ENCODE measurements at regions not wholly inside any gene's neighbourhood (a gene's known extent, or its start where the extent isn't known, plus 50 kb on each side); places are given as distances from the start of the nearest gene placed in this dataset.

GRCh38 chr2:57180042-57180567 is 866.5 kb upstream of the VRK2 start:
- DNase-seq (ENCODE audit: low read depth in 1 of 2, low spot score in 2 of 2) = no peak
- no peak overlapping the region for H2BK15ac ChIP-seq (ENCODE audit: low read length)
- H3K4me2 ChIP-seq (ENCODE audit: insufficient read depth in 1 of 2, low read depth in 2 of 2, low read length in 2 of 2) = no peak overlapping the region
- H4K5ac ChIP-seq (ENCODE audit: insufficient read length, low read depth, low read length) = no peak overlapping the region
- H4K91ac ChIP-seq (replicated peaks; ENCODE audit: insufficient read length, low read length) = no peak overlapping the region
- no peak overlapping the region for H3K4ac ChIP-seq (replicated peaks; ENCODE audit: insufficient read length, low read depth, low read length)
- no peaks in the 10 kb centered on the region for H3K27me3 ChIP-seq (replicated peaks in 1 of 4; ENCODE audit: control insufficient read depth in 3 of 4, extremely low read depth in 1 of 4, insufficient read depth in 3 of 4, low read length in 3 of 4)
- no peak overlapping the region for H3K56ac ChIP-seq (replicated peaks; ENCODE audit: insufficient read length, low read depth, low read length)
- H4K8ac ChIP-seq (ENCODE audit: extremely low read depth, insufficient read depth, low read length) = no peak overlapping the region
- H3K23ac ChIP-seq (ENCODE audit: insufficient read length) = no peak overlapping the region
- no peaks in the 10 kb centered on the region for H3K9me3 ChIP-seq (ENCODE audit: insufficient read depth in 2 of 2, low read depth in 1 of 2, low read length in 1 of 2)
- H2BK20ac ChIP-seq (ENCODE audit: low read length) = no peak overlapping the region
- FAIRE-seq = no peak
- no peak overlapping the region for H2AFZ ChIP-seq (ENCODE audit: low read length)
- H2BK120ac ChIP-seq (replicated peaks; ENCODE audit: low read depth, low read length) = no peak overlapping the region
- H3K4me3 ChIP-seq (ENCODE audit: extremely low read depth in 1 of 4, insufficient read depth in 2 of 4, low read depth in 3 of 4, low read length in 4 of 4) = no peak overlapping the region
- H3K14ac ChIP-seq (ENCODE audit: insufficient read length) = no peak overlapping the region
- H3K79me2 ChIP-seq (ENCODE audit: control insufficient read depth in 1 of 2, insufficient read depth in 2 of 2, low read length in 2 of 2) = no peaks in the 10 kb centered on the region
- H3K27ac ChIP-seq (ENCODE audit: low read depth, low read length) = no peak overlapping the region
- ChIA-PET POLR2A (ENCODE audit: partially characterized antibody) (no interaction called here), CTCF (ENCODE audit: partially characterized antibody) (interaction anchor here (0.8 kb wide), 1 partner anchor 333 kb away, joined by 3 read pairs; no protein-coding TSS in a partner anchor)
- no peak overlapping the region for H3K9ac ChIP-seq (replicated peaks in 1 of 4; ENCODE audit: extremely low read depth in 1 of 4, low read depth in 3 of 4, low read length in 3 of 4)
- H3K18ac ChIP-seq (ENCODE audit: extremely low read depth, low read length) = no peak overlapping the region
- 91% methylated on average over 4 of the region's 4 CpGs; no CpG with 5 or more reads in 1 of the 2 experiments for WGBS, 2 experiments (ENCODE audit: extremely low coverage in 1 of 2, insufficient coverage in 1 of 2, insufficient read length in 1 of 2, insufficient replicate concordance in 2 of 2, low coverage in 1 of 2, low lambda C conversion rate in 2 of 2, missing lambda C conversion rate in 1 of 2)
- no peak overlapping the region for H2BK12ac ChIP-seq (ENCODE audit: low read depth, low read length)
- peaks cover 0 to under 1% (median 0%) of the 10 kb centered on the region in 4 experiments; a peak in 1 of 7 replicates for H3K4me1 ChIP-seq (replicated peaks in 1 of 4; ENCODE audit: control insufficient read depth in 3 of 4, insufficient read depth in 4 of 4, low read length in 3 of 4)
- no peaks in the 10 kb centered on the region for H3K36me3 ChIP-seq (ENCODE audit: control insufficient read depth in 2 of 4, insufficient read depth in 4 of 4, low read length in 3 of 4)
- no peak overlapping the region for H2AK5ac ChIP-seq (ENCODE audit: low read depth, low read length)
- no peak overlapping the region for H2BK5ac ChIP-seq (ENCODE audit: low read depth, low read length)
- H3K23me2 ChIP-seq (ENCODE audit: low read depth, low read length) = no peaks in the 10 kb centered on the region
- H4K20me1 ChIP-seq (replicated peaks in 1 of 2; ENCODE audit: control insufficient read depth in 1 of 2, insufficient read depth in 2 of 2, low read length in 2 of 2) = no peaks in the 10 kb centered on the region
- no peaks in the 10 kb centered on the region for H3K79me1 ChIP-seq (ENCODE audit: low read depth, low read length)
- no peak for TF ChIP-seq BACH1 (IDR thresholded peaks at IDR 0.05; ENCODE audit: low read length)
- TF ChIP-seq RXRA (IDR thresholded peaks at IDR 0.05; ENCODE audit: insufficient read depth, low read depth, low read length) = no peak
- no peak for TF ChIP-seq KDM1A (IDR thresholded peaks at IDR 0.05; ENCODE audit: borderline replicate concordance, low read length)
- no peak for TF ChIP-seq CTCF (IDR thresholded peaks at IDR 0.05; ENCODE audit: control extremely low read depth in 1 of 3, insufficient read depth in 1 of 3, low read depth in 1 of 3, low read length in 3 of 3)
- no peak for TF ChIP-seq SP4 (IDR thresholded peaks at IDR 0.05; ENCODE audit: low read length)
- no peak for TF ChIP-seq ZNF274 (IDR thresholded peaks at IDR 0.05; ENCODE audit: borderline replicate concordance, extremely low read depth, low read length)
- TF ChIP-seq TAF1 (IDR thresholded peaks at IDR 0.05; ENCODE audit: low read depth, low read length) = no peak
- TF ChIP-seq RBBP5 (IDR thresholded peaks at IDR 0.05; ENCODE audit: borderline replicate concordance, low read depth, low read length) = no peak
- no peak for TF ChIP-seq POLR2AphosphoS5 (IDR thresholded peaks at IDR 0.05; ENCODE audit: low read depth, low read length)
- TF ChIP-seq SIN3A (conservative IDR thresholded peaks at IDR 0.05 in 1 of 2, IDR thresholded peaks at IDR 0.05 in 1 of 2; ENCODE audit: low read depth in 1 of 2, low read length in 2 of 2) = no peak
- TF ChIP-seq RFX5 (IDR thresholded peaks at IDR 0.05; ENCODE audit: borderline replicate concordance, low read depth, low read length) = no peak
- no peak for TF ChIP-seq JUN (IDR thresholded peaks at IDR 0.05; ENCODE audit: low read depth, low read length)

All from H1 (cell line).